HEK293T (cell line): ENCODE measurements at regions not wholly inside any gene's neighbourhood (a gene's known extent, or its start where the extent isn't known, plus 50 kb on each side); places are given as distances from the start of the nearest gene placed in this dataset.

Experiments
- BHLHE40 ChIP-seq: fragments of 450-650 bp; IDR thresholded peaks from 2 replicates; pipeline ENCODE4 v1.6.1; 2016; ENCODE audit warnings: mild to moderate bottlenecking, moderate library complexity, borderline replicate concordance
- FOXM1 ChIP-seq: fragments of 450-650 bp; IDR thresholded peaks from 2 replicates; pipeline ENCODE4 v1.6.1; 2017; ENCODE audit warnings: mild to moderate bottlenecking, borderline replicate concordance
- SP1 ChIP-seq: fragments of 450-650 bp; IDR thresholded peaks from 2 replicates; pipeline ENCODE4 v1.6.1; 2017
- SUZ12 ChIP-seq: fragments of 450-650 bp; IDR thresholded peaks from 2 replicates; pipeline ENCODE4 v1.6.1; 2016; ENCODE audit warnings: mild to moderate bottlenecking
- ZNF384 ChIP-seq: fragments of 450-650 bp; IDR thresholded peaks from 2 replicates; pipeline ENCODE4 v1.6.1; 2016
- TF ChIP-seq, protein P1 (sequence below): fragments of 450-650 bp; IDR thresholded peaks from 2 replicates; pipeline ENCODE4 v1.6.1; 2016

DNA sequence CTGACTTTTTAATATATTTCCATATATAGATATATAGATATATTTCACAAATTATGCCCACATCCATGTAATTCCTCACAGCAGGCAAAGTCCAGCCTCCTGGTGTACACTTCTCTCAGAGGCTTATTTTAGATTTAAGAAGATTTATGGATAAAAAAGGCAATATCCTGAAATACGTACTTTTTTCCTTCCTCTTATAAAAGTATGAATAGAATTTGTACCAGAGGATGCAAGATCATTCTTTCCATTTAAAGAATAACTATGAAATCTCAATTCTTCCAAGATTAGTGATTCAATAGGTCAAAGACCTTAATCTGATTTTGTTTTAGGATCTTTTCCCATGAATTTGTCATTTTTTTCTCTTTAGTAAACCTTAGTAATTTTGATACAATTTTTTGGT lies 597.9 kb upstream of the TBL1XR1 start:
- TF ChIP-seq FOXM1: no peak
- TF ChIP-seq SP1: no peak
- no peak for TF ChIP-seq SUZ12
- TF ChIP-seq, protein P1, sequence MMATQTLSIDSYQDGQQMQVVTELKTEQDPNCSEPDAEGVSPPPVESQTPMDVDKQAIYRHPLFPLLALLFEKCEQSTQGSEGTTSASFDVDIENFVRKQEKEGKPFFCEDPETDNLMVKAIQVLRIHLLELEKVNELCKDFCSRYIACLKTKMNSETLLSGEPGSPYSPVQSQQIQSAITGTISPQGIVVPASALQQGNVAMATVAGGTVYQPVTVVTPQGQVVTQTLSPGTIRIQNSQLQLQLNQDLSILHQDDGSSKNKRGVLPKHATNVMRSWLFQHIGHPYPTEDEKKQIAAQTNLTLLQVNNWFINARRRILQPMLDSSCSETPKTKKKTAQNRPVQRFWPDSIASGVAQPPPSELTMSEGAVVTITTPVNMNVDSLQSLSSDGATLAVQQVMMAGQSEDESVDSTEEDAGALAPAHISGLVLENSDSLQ: no peak
- no peak for TF ChIP-seq BHLHE40
- TF ChIP-seq ZNF384: no peak
